ENCODE measurements at regions not wholly inside any gene's neighbourhood (a gene's known extent, or its start where the extent isn't known, plus 50 kb on each side); places are given as distances from the start of the nearest gene placed in this dataset.

GRCh38 chr12:63301311-63301710 is 150.3 kb upstream of the AVPR1A start:
- Histone ChIP-seq H3K9ac (ENCODE audit: control insufficient read depth, extremely low read depth, insufficient read depth, low read length) (no peak overlapping the region), H3K79me2 (ENCODE audit: control insufficient read depth, insufficient read depth, low read length) (no peaks in the 10 kb centered on the region), H2AFZ (ENCODE audit: control insufficient read depth, low read length) (no peak overlapping the region), H4K20me1 (ENCODE audit: control insufficient read depth, extremely low read depth, insufficient read depth, low read length) (no peaks in the 10 kb centered on the region), H3K36me3 (ENCODE audit: control insufficient read depth in 2 of 2, extremely low read depth in 1 of 2, insufficient read depth in 2 of 2, low read length in 2 of 2) (no peaks in the 10 kb centered on the region), H3K27ac (ENCODE audit: control insufficient read depth, insufficient read depth, low read length) (no peak overlapping the region), H3K4me2 (ENCODE audit: control insufficient read depth, extremely low read depth, insufficient read depth, low read depth, low read length) (no peak overlapping the region), H3K4me1 (ENCODE audit: control insufficient read depth, extremely low read depth, insufficient read depth, low read length) (no peaks in the 10 kb centered on the region), H3K27me3 (ENCODE audit: control insufficient read depth, extremely low read depth, insufficient read depth, low read length) (no peaks in the 10 kb centered on the region), H3K4me3 (ENCODE audit: control insufficient read depth in 2 of 3, extremely low read depth in 1 of 3, insufficient read depth in 2 of 3, low read depth in 1 of 3, low read length in 3 of 3) (no peak overlapping the region), H3K9me3 (ENCODE audit: control insufficient read depth, low read depth, low read length) (no peaks in the 10 kb centered on the region), H3K9me1 (ENCODE audit: control insufficient read depth, extremely low read depth, insufficient read depth, low read length) (no peaks in the 10 kb centered on the region)
- dilution Hi-C loops (cut with MboI; ENCODE audit: extremely low pct_ligation_motif_present, low sequenced_read_pairs): no loop called here
- peak; percentile 60 for DNase-seq (ENCODE audit: low read depth, low spot score)
- TF ChIP-seq CTCF (optimal IDR thresholded peaks at IDR 0.05 in 1 of 3, IDR thresholded peaks at IDR 0.05 in 1 of 3, conservative IDR thresholded peaks at IDR 0.05 in 1 of 3; ENCODE audit: extremely low read depth in 1 of 3, insufficient read depth in 2 of 3, low read length in 3 of 3) (no peak), EZH2 (IDR thresholded peaks at IDR 0.05; ENCODE audit: low read length) (no peak)
- no peak for FAIRE-seq

- Histone ChIP-seq H3K9me1 (ENCODE audit: control insufficient read depth, extremely low read depth, insufficient read depth, low read length) (no peaks in the 10 kb centered on the region), H3K27ac (ENCODE audit: control insufficient read depth, insufficient read depth, low read length) (no peak overlapping the region), H3K4me3 (ENCODE audit: control insufficient read depth in 2 of 3, extremely low read depth in 1 of 3, insufficient read depth in 2 of 3, low read depth in 1 of 3, low read length in 3 of 3) (no peak overlapping the region), H3K9me3 (ENCODE audit: control insufficient read depth, low read depth, low read length) (no peaks in the 10 kb centered on the region), H4K20me1 (ENCODE audit: control insufficient read depth, extremely low read depth, insufficient read depth, low read length) (no peaks in the 10 kb centered on the region), H3K36me3 (ENCODE audit: control insufficient read depth in 2 of 2, extremely low read depth in 1 of 2, insufficient read depth in 2 of 2, low read length in 2 of 2) (no peaks in the 10 kb centered on the region), H3K27me3 (ENCODE audit: control insufficient read depth, extremely low read depth, insufficient read depth, low read length) (no peaks in the 10 kb centered on the region), H3K79me2 (ENCODE audit: control insufficient read depth, insufficient read depth, low read length) (no peaks in the 10 kb centered on the region), H3K4me1 (ENCODE audit: control insufficient read depth, extremely low read depth, insufficient read depth, low read length) (peaks cover 2% of the 10 kb centered on the region), H3K9ac (ENCODE audit: control insufficient read depth, extremely low read depth, insufficient read depth, low read length) (no peak overlapping the region), H2AFZ (ENCODE audit: control insufficient read depth, low read length) (no peak overlapping the region), H3K4me2 (ENCODE audit: control insufficient read depth, extremely low read depth, insufficient read depth, low read depth, low read length) (no peak overlapping the region)
- TF ChIP-seq EZH2 (IDR thresholded peaks at IDR 0.05; ENCODE audit: low read length) (no peak), CTCF (optimal IDR thresholded peaks at IDR 0.05 in 1 of 3, IDR thresholded peaks at IDR 0.05 in 1 of 3, conservative IDR thresholded peaks at IDR 0.05 in 1 of 3; ENCODE audit: extremely low read depth in 1 of 3, insufficient read depth in 2 of 3, low read length in 3 of 3) (no peak)
- dilution Hi-C loops (cut with MboI; ENCODE audit: extremely low pct_ligation_motif_present, low sequenced_read_pairs): no loop called here
- FAIRE-seq (no peak), DNase-seq (ENCODE audit: low read depth, low spot score) (no peak)
Observed at GRCh38 chr12:63298386-63298930, 147.5 kb upstream of the AVPR1A start.
